Fibroblast of pulmonary artery (primary cell): ENCODE measurements at regions not wholly inside any gene's neighbourhood (a gene's known extent, or its start where the extent isn't known, plus 50 kb on each side); places are given as distances from the start of the nearest gene placed in this dataset.

Experiments used
- DNase-seq: peaks from one replicate; pipeline ENCODE4 v3.0.0-alpha.2; 2010; ENCODE audit warnings: low read depth
- H3K4me3 ChIP-seq: replicated peaks from 2 replicates; pipeline ENCODE4 v1.5.1; 2011; ENCODE audit warnings: low read depth, mild to moderate bottlenecking, control low read depth, low read length, moderate library complexity
- CTCF ChIP-seq: IDR thresholded peaks from 2 replicates; pipeline ENCODE4 v1.5.1; 2011; ENCODE audit warnings: mild to moderate bottlenecking, control low read depth, low read length, inconsistent platforms; ENCODE audit errors: missing control alignments

- H3K4me3 ChIP-seq: no peak overlapping the region
- no peak for TF ChIP-seq CTCF
- peak; percentile 77 for DNase-seq
Measured at GRCh38 chr15:66630801-66631351, 65.1 kb upstream of the LCTL start.

GRCh38 chr15:66631616-66632263 lies 65.9 kb upstream of the LCTL start:
- no peak overlapping the region for H3K4me3 ChIP-seq
- TF ChIP-seq CTCF: no peak
- no peak for DNase-seq

- TF ChIP-seq CTCF: no peak
- DNase-seq: no peak
- H3K4me3 ChIP-seq: no peak overlapping the region
Measured at GRCh38 chr15:66633041-66633937, 67.5 kb upstream of the LCTL start.

- H3K4me3 ChIP-seq: no peak overlapping the region
- no peak for TF ChIP-seq CTCF
- DNase-seq: no peak
Measured at GRCh38 chr15:66633938-66634250, 68.1 kb upstream of the LCTL start.

GRCh38 chr15:66634540-66634939 lies 67.5 kb upstream of the SMAD6 start:
- TF ChIP-seq CTCF: no peak
- no peak for DNase-seq
- H3K4me3 ChIP-seq: no peak overlapping the region

- TF ChIP-seq CTCF: no peak
- DNase-seq: no peak
- H3K4me3 ChIP-seq: no peak overlapping the region
Measured at GRCh38 chr15:66635006-66635405, 67.0 kb upstream of the SMAD6 start.
